Lower leg skin (tissue), 4 donors: ENCODE measurements at regions not wholly inside any gene's neighbourhood (a gene's known extent, or its start where the extent isn't known, plus 50 kb on each side); places are given as distances from the start of the nearest gene placed in this dataset.
"Not testable (repeated sequence)": the region's sequence is repeated elsewhere in the genome, so short reads cannot be mapped to it uniquely, and the experiment has no call there.

Experiments used
- DNase-seq, 2 donors: peaks; one replicate each; pipeline ENCODE4 v3.0.0-alpha.2; 2019; ENCODE audit warnings: low spot score in 2 of 2
- H3K4me3 ChIP-seq: fragments of 200-600 bp; sonication (generic); 2 replicates; pipeline ENCODE4 v1.5.1; 2017; ENCODE audit warnings: mild to moderate bottlenecking, low read depth; ENCODE audit not compliant: poor library complexity, severe bottlenecking
- POLR2A ChIP-seq, 2 donors: fragments of 450-650 bp; IDR thresholded peaks; one replicate each; pipeline ENCODE4 v1.6.1; 2016 to 2017; ENCODE audit warnings: antibody characterized with exemption in 2 of 2, mild to moderate bottlenecking in 1 of 2, moderate library complexity in 1 of 2
- WGBS, 2 donors: methylation state at CpG; one replicate each; pipeline ENCODE4 v1.1.5; 2018; 5-methylcytosine and 5-hydroxymethylcytosine counted together
- intact Hi-C: fragments of 100-400 bp; cut with DNase I; formaldehyde crosslinking; loops from one replicate; pipeline ENCODE4 v1.15.0; 2023; ENCODE audit warnings: low total_unique reads
- TF ChIP-seq, protein P1 (sequence below), 3 donors: fragments of 450-650 bp; IDR thresholded peaks; one replicate each; pipeline ENCODE4 v1.5.1; 2016; ENCODE audit warnings: antibody characterized with exemption in 3 of 3, mild to moderate bottlenecking in 3 of 3, moderate library complexity in 2 of 3

DNA sequence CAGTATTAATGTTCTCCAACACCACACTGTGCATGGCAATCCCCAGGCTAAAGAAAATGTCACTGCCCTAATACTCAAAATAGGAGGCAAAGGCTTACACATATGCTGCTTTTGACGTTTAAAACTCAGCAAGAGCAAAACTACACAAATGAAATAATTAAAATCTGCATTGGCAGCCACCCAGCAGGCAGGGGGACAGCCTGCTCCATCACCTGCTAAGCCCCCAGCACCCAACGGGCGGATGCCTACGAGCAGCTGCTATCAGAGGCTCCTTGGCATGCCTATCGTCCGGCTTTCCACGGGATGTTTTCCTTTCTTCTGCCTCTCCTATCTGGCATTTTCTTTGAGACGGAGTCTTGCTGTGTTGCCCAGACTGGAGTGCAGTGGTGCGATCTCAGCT, 337.5 kb downstream of the SOX9 start:
- no peak overlapping the region for H3K4me3 ChIP-seq
- TF ChIP-seq, protein P1, sequence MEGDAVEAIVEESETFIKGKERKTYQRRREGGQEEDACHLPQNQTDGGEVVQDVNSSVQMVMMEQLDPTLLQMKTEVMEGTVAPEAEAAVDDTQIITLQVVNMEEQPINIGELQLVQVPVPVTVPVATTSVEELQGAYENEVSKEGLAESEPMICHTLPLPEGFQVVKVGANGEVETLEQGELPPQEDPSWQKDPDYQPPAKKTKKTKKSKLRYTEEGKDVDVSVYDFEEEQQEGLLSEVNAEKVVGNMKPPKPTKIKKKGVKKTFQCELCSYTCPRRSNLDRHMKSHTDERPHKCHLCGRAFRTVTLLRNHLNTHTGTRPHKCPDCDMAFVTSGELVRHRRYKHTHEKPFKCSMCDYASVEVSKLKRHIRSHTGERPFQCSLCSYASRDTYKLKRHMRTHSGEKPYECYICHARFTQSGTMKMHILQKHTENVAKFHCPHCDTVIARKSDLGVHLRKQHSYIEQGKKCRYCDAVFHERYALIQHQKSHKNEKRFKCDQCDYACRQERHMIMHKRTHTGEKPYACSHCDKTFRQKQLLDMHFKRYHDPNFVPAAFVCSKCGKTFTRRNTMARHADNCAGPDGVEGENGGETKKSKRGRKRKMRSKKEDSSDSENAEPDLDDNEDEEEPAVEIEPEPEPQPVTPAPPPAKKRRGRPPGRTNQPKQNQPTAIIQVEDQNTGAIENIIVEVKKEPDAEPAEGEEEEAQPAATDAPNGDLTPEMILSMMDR (IDR thresholded peaks at IDR 0.05) = no peak
- no peak for TF ChIP-seq POLR2A (IDR thresholded peaks at IDR 0.05)
- DNase-seq = no peak
- 90 to 92% methylated on average over 9 of the region's 9 CpGs for WGBS, 2 donors
- intact Hi-C loops = no loop called here

DNA sequence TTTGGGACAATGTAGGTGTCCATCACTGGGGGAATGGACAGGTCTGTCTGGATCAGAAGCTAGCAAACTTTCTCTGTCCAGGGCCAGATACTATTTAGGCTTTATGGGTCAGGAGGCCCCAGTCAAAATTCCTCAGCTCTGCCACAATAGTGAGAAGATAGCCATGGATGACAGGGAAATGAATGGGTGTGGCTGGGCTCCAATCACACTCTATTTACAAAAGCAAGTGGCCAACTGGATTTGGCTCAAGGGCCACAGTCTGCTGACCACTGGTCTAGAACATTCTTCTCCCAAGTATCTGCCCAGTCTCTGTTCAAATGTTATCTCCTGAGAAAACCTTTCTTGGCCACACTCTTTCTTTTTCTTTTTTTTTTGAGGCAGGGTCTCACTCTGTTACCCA, 339.9 kb downstream of the SOX9 start:
- no peak for DNase-seq
- no peak for TF ChIP-seq POLR2A (IDR thresholded peaks at IDR 0.05)
- TF ChIP-seq, protein P1 (IDR thresholded peaks at IDR 0.05) = no peak
- intact Hi-C loops = no loop called here
- H3K4me3 ChIP-seq = no peak overlapping the region

DNA sequence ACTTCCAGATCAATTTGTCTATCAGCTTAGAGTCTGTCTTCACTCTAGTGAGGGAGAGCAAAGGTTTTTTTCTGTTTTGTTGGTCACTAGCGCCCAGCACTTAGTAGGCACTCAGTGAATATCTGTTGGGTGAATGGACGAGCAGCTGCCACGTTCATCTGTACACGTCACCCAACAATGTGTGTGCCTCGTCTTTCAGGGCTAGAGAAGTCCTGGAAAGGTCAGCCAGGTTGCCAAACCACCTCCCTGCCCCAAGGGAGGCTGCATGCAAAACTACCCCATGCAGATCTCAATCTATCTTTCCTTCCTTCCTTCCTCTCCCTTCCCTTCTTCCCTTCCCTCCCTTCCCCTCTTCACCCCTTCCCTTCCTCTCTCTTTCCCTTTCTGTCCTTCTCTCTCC, 340.9 kb downstream of the SOX9 start:
- WGBS, 2 donors = 42 to 52% methylated on average over 5 of the region's 5 CpGs
- DNase-seq = no peak
- TF ChIP-seq, protein P1 (IDR thresholded peaks at IDR 0.05) = no peak
- TF ChIP-seq POLR2A (IDR thresholded peaks at IDR 0.05) = no peak
- H3K4me3 ChIP-seq = no peak overlapping the region
- intact Hi-C loops = no loop called here

DNA sequence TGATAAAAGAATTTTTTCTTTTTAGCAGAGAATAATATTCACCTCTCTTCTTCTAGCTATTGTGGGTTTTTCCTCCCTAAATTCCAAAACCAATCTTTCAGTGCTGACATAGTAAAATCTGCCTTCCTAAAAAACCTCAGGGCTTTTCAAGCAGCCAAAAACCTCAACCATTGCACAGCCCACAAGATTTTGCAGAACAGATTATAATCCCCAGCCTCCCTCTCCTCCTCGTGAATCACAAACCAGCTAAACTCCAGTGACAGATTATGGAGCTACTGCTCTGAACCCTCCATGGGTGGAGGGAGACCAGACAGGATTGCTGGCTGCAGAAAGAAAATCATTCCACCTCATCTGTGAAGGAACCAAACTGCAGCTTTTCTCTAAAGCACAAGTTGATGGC, 341.6 kb downstream of the SOX9 start:
- DNase-seq = no peak
- 21 to 35% methylated on average over 1 of the region's 1 CpG for WGBS, 2 donors
- intact Hi-C loops = no loop called here
- H3K4me3 ChIP-seq = no peak overlapping the region
- no peak for TF ChIP-seq POLR2A (IDR thresholded peaks at IDR 0.05)
- TF ChIP-seq, protein P1 (IDR thresholded peaks at IDR 0.05) = no peak

DNA sequence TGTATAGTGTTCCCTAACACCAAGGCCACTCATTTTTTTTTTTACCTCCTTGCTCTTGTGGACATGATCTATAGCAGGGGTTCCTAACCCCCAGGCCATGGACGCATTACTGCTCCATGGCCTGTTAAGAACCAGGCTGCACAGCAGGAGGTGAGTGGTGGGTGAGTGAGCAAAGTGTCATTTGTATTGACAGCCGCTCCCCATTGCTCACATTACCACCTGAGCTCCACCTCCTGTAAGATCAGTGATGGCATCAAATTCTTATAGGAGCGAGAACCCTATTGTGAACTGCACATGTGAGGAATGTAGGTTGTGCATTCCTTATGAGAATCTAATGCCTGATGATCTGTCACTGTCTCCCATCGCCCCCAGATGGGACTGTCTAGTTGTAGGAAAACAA, 342.0 kb downstream of the SOX9 start:
- intact Hi-C loops = no loop called here
- H3K4me3 ChIP-seq = no peak overlapping the region
- TF ChIP-seq, protein P1 (IDR thresholded peaks at IDR 0.05) = no peak
- TF ChIP-seq POLR2A (IDR thresholded peaks at IDR 0.05) = no peak
- no peak for DNase-seq
- 90 to 98% methylated on average over 4 of the region's 4 CpGs for WGBS, 2 donors

DNA sequence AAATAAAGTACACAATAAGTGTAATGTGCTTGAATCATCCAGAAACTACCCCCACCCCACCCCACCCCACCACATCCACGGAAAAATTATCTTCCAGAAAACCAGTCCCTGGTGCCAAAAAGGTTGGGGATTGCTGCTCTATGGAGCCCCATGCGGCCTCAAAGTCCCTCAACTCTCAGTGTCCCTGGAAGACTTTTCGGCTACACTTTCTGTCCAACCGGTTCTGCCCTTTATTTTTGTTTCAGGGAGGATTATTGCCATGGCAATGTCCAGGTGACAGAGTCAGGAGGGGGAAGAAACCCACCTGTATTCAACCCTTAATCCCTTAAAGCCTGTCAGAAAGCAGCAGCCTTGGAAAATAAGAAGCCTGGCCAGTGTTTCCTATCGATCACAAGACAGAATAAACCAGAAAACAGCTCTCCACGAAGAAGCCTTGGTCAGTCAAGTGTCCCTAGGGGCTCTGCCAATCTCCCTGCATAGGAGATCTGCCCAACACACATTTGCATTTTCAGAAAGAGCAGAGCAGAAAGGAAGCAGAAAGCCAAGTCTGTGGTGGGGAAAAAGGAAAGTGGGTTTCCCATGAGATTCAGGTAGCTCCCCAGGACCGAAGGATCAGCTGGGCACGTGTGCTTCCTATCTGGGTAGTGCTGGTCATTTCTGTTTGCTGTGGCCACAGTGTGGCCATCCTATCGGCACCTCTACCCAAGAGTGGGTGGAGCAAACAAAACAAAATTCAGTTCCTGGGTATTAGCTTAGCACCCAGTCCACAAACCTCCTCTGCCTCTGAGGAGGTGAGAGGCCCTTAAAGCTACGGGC, 342.7 kb downstream of the SOX9 start:
- intact Hi-C loops = no loop called here
- TF ChIP-seq, protein P1 (IDR thresholded peaks at IDR 0.05) = no peak
- H3K4me3 ChIP-seq = no peak overlapping the region
- peak in 1 of 2 donors; percentile 45 for DNase-seq
- 75 to 89% methylated on average over 10 of the region's 10 CpGs for WGBS, 2 donors

DNA sequence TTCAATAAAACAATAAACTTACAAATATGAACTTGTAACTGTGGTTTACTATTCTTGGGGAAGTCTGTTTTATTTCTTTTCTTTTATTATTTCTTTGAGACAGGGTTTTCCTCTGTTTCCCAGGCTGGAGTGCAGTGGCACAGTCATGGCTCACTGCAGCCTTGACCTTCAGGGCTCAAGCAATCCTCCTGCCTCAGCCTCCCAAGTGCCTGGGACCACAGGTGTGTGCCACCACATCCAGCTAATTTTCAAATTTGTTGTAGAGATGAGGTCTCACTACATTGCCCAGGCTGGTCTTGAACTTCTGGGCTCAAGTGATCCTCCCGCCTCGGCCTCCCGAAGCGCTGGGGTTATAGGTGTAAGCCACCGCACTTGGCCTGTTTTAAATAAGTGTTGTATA, 343.4 kb downstream of the SOX9 start:
- H3K4me3 ChIP-seq = not testable (repeated sequence)
- 96 to 99% methylated on average over 5 of the region's 5 CpGs for WGBS, 2 donors
- peak in 1 of 2 donors; percentile 68 for DNase-seq

More for the DNA sequence above, 343.4 kb downstream of the SOX9 start:
- intact Hi-C loops = not testable (repeated sequence)
